ENCODE measurements at regions not wholly inside any gene's neighbourhood (a gene's known extent, or its start where the extent isn't known, plus 50 kb on each side); places are given as distances from the start of the nearest gene placed in this dataset.
A peak's percentile ranks its signal among the peaks of the same experiment; 100 is the strongest.

GRCh38 chr4:181594188-181594587 is 649.0 kb upstream of the TENM3 start:
- Mint-ChIP-seq H3K4me3 (no peak overlapping the region), H3K36me3 (no peaks in the 10 kb centered on the region), H3K4me1 (no peaks in the 10 kb centered on the region), H3K27me3 (no peaks in the 10 kb centered on the region), H3K9me3 (peaks cover 0 to 3% (median 2%) of the 10 kb centered on the region in 3 donors), H3K27ac (no peak overlapping the region)

DNA sequence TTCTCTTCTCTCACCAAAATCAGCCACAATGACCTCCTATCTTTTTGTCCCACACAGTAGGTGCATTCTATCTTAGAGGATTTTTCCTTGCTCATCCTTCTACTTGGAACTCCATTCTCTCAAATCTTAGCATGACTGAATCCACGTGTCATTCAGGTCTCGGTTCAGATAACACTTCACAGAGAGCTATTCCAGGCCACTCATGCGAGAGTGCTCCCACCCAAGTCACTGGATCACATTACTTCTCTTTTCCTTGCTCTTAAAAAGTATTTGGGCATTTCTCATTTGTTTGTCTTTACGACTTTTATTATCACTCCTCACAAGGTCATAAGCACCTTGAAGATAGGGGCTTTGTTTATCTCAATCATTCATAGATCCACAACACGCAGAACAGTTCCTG is 647.5 kb upstream of the TENM3 start:
- H3K9me3 Mint-ChIP-seq = peaks cover 0 to 3% (median 0%) of the 10 kb centered on the region in 3 donors
- H3K27ac Mint-ChIP-seq = peak overlapping the region in 1 of 3 donors; percentile 83
- H3K36me3 Mint-ChIP-seq = no peaks in the 10 kb centered on the region
- no peaks in the 10 kb centered on the region for H3K4me1 Mint-ChIP-seq
- H3K27me3 Mint-ChIP-seq = no peaks in the 10 kb centered on the region
- no peak overlapping the region for H3K4me3 Mint-ChIP-seq

GRCh38 chr4:181597766-181598165 is 645.4 kb upstream of the TENM3 start:
- Mint-ChIP-seq H3K27me3 (no peaks in the 10 kb centered on the region), H3K4me3 (no peak overlapping the region), H3K36me3 (no peaks in the 10 kb centered on the region), H3K27ac (no peak overlapping the region), H3K4me1 (no peaks in the 10 kb centered on the region), H3K9me3 (no peaks in the 10 kb centered on the region)

- Mint-ChIP-seq H3K4me1 (no peaks in the 10 kb centered on the region), H3K36me3 (no peaks in the 10 kb centered on the region), H3K4me3 (no peak overlapping the region), H3K27me3 (no peaks in the 10 kb centered on the region), H3K27ac (no peak overlapping the region), H3K9me3 (peaks cover 0 to 1% (median 0%) of the 10 kb centered on the region in 3 donors)
These were observed 644.1 kb upstream of the TENM3 start for GRCh38 chr4:181599134-181599533.

DNA sequence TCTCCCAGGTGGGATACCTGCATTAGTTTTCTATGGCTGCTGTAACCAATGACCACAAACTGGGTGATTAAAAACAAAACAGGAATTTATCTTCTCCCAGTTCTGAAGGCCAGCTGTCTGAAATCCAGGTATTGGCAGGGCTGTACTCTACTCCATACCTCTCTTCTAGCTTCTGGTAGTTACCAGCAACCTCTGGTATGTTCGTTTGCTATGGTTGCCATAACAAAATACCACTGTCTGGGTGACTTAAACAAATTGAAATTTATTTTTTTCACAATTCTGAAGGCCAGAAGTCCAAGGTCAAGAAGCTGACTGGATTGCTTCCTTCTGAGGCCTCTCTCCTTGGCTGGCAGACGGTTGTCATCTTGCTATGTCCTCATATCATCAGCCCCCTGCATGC is 642.1 kb upstream of the TENM3 start:
- no peaks in the 10 kb centered on the region for H3K36me3 Mint-ChIP-seq
- H3K27me3 Mint-ChIP-seq = no peaks in the 10 kb centered on the region
- peaks cover 0 to 2% (median 0%) of the 10 kb centered on the region in 3 donors for H3K9me3 Mint-ChIP-seq
- H3K27ac Mint-ChIP-seq = no peak overlapping the region
- H3K4me3 Mint-ChIP-seq = no peak overlapping the region
- H3K4me1 Mint-ChIP-seq = no peaks in the 10 kb centered on the region

- no peak overlapping the region for H3K4me3 Mint-ChIP-seq
- no peak overlapping the region for H3K27ac Mint-ChIP-seq
These were observed 638.7 kb upstream of the TENM3 start for GRCh38 chr4:181604546-181604945.

DNA sequence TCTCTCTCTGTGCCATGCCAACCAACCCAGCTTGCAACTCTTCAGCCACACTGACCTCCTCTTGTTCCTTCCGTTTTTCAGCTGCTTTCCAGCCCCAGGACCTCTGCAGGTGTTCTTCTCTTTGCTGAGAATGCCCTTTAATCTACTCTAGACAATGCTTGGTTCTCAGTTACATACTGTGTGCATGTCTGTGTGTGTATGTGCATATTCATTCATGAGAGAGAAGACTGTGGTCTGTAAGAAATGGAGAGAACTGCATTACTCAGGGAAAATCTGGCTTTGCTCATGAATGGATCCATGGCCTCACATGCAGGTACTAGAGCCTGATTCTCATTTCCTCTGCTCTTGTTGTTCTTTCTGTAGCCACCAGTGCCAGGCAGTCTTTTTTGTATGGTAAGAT is 636.9 kb upstream of the TENM3 start:
- no peak overlapping the region for H3K27ac Mint-ChIP-seq
- no peaks in the 10 kb centered on the region for H3K36me3 Mint-ChIP-seq
- H3K27me3 Mint-ChIP-seq = no peaks in the 10 kb centered on the region
- peaks cover 0 to 3% (median 0%) of the 10 kb centered on the region in 3 donors for H3K9me3 Mint-ChIP-seq
- no peaks in the 10 kb centered on the region for H3K4me1 Mint-ChIP-seq
- H3K4me3 Mint-ChIP-seq = no peak overlapping the region

More at GRCh38 chr4:181604546-181604945, 638.7 kb upstream of the TENM3 start:
- Mint-ChIP-seq H3K27me3 (no peaks in the 10 kb centered on the region), H3K4me1 (no peaks in the 10 kb centered on the region), H3K36me3 (no peaks in the 10 kb centered on the region), H3K9me3 (peaks cover 0 to 3% (median 0%) of the 10 kb centered on the region in 3 donors)

DNA sequence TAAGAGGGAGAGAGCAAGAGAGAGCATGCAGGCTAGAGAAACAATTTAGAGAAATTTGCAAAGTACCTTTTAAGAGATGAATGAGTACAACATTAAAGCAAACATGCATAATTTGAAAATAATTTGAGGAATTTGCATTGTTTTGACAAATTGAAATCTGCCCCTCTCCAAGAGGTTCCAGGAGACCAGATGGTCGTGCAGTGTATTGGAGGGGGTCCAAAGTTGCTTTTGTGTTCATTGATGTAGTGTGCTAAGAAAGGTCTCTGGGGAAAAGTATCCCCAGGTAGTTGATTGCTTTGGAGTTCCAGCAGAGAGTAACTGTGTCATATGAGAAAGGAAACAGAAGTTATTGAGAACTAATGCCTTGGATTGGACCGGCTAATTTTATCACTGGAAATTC is 635.0 kb upstream of the TENM3 start:
- no peaks in the 10 kb centered on the region for H3K4me1 Mint-ChIP-seq
- H3K4me3 Mint-ChIP-seq = no peak overlapping the region
- peaks cover 0 to 4% (median 3%) of the 10 kb centered on the region in 3 donors for H3K9me3 Mint-ChIP-seq
- no peaks in the 10 kb centered on the region for H3K36me3 Mint-ChIP-seq
- H3K27me3 Mint-ChIP-seq = no peaks in the 10 kb centered on the region
- H3K27ac Mint-ChIP-seq = no peak overlapping the region

DNA sequence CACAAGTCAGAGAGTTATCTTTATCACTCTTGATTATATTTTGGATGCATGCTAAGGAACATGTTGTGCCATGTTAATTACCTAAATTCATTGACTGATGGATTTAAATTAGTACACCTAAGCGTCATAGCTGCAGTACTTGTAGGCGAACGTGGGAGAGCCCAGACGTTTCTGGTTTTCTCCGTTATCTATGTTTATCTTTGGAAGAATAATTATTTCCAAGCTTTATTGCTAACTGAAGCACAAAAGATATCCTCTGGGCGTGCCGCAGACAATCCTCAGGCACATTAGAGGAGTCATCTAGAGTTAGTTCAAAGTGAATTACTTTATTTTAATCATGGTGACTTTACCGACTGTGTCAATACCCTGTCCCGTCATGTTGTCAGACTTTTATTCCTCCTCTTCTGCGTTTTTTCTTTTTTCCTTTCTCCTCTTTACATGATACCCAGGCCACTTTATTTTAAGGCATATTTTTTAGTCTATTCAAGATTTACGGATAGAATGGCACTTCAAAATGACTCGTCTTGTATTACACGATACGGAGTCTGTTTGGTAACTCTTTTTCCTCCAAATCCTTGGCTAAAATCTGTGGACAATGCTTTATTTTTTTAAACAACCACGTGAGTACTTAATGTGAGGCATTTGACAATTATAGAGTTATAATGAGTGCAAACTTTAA is 632.0 kb upstream of the TENM3 start:
- Mint-ChIP-seq H3K36me3 (no peaks in the 10 kb centered on the region), H3K27ac (no peak overlapping the region), H3K4me3 (no peak overlapping the region), H3K9me3 (peaks cover 0 to 4% (median 1%) of the 10 kb centered on the region in 3 donors), H3K27me3 (no peaks in the 10 kb centered on the region), H3K4me1 (no peaks in the 10 kb centered on the region)

- no peaks in the 10 kb centered on the region for H3K36me3 Mint-ChIP-seq
- H3K9me3 Mint-ChIP-seq = peaks cover 0 to 4% (median 0%) of the 10 kb centered on the region in 3 donors
- H3K4me1 Mint-ChIP-seq = no peaks in the 10 kb centered on the region
- no peak overlapping the region for H3K27ac Mint-ChIP-seq
- no peak overlapping the region for H3K4me3 Mint-ChIP-seq
- no peaks in the 10 kb centered on the region for H3K27me3 Mint-ChIP-seq
These were observed 631.1 kb upstream of the TENM3 start for GRCh38 chr4:181611946-181612600.

DNA sequence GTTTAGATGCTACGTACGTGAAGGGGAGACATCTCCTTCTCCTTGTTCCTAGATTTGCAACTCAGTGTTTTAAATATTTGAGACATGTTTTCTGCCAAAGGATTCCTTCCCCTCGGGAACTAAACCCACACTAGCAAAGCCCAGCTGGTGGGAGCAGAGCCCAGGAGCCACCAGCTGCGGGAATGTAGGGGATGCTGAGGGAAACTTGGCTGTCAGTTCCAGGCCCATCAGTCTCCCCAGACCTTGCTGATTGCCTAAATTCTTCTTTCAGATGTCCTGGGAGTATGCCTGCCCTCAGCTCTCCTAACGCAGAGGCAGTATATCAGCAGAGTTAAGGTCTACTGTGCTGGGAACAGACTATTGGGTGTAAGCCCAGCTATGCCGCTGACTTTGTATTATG is 630.0 kb upstream of the TENM3 start:
- Mint-ChIP-seq H3K4me1 (no peaks in the 10 kb centered on the region), H3K27ac (no peak overlapping the region), H3K4me3 (no peak overlapping the region), H3K36me3 (no peaks in the 10 kb centered on the region), H3K27me3 (no peaks in the 10 kb centered on the region), H3K9me3 (peaks cover 0 to 4% (median 0%) of the 10 kb centered on the region in 3 donors)

GRCh38 chr4:181618038-181618618 is 625.1 kb upstream of the TENM3 start:
- H3K4me1 Mint-ChIP-seq = no peaks in the 10 kb centered on the region
- H3K36me3 Mint-ChIP-seq = peaks cover 3% of the 10 kb centered on the region
- peaks cover 0 to 2% (median 0%) of the 10 kb centered on the region in 3 donors for H3K9me3 Mint-ChIP-seq
- H3K27me3 Mint-ChIP-seq = no peaks in the 10 kb centered on the region
- no peak overlapping the region for H3K27ac Mint-ChIP-seq
- H3K4me3 Mint-ChIP-seq = no peak overlapping the region

GRCh38 chr4:181618896-181619295 is 624.3 kb upstream of the TENM3 start:
- H3K9me3 Mint-ChIP-seq = peaks cover 0 to 2% (median 0%) of the 10 kb centered on the region in 3 donors
- H3K36me3 Mint-ChIP-seq = peaks cover 3% of the 10 kb centered on the region
- no peaks in the 10 kb centered on the region for H3K4me1 Mint-ChIP-seq
- H3K27ac Mint-ChIP-seq = no peak overlapping the region
- no peaks in the 10 kb centered on the region for H3K27me3 Mint-ChIP-seq
- H3K4me3 Mint-ChIP-seq = no peak overlapping the region

DNA sequence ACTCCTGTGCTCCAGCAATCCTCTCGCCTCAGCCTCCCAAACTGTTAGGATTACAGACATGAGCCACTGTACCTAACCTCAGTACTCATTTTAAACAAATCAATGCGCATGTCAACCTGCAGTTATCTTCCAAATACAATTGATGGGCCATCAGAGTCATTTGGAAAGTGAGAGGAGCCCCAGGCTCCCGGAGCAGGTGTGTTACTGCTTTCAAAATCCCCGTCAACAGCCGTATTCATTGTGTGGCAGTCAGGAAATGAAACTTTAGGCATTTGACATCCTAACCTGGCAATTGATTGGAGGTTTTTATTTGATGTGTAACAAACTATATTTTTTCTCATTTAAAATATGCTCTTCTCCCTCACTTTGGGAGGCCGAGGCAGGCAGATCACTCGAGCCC is 623.6 kb upstream of the TENM3 start:
- Mint-ChIP-seq H3K27me3 (no peaks in the 10 kb centered on the region), H3K27ac (no peak overlapping the region), H3K4me3 (no peak overlapping the region), H3K36me3 (peaks cover 3% of the 10 kb centered on the region), H3K4me1 (no peaks in the 10 kb centered on the region), H3K9me3 (peaks cover 0 to 2% (median 0%) of the 10 kb centered on the region in 3 donors)

- Mint-ChIP-seq H3K27ac (no peak overlapping the region), H3K9me3 (peaks cover 2 to 12% (median 5%) of the 10 kb centered on the region in 3 donors), H3K27me3 (no peaks in the 10 kb centered on the region), H3K36me3 (no peaks in the 10 kb centered on the region), H3K4me3 (no peak overlapping the region), H3K4me1 (no peaks in the 10 kb centered on the region)
These were observed 605.8 kb upstream of the TENM3 start for GRCh38 chr4:181637186-181638105.

Data from IgD-negative memory B cell (primary cell).